IPS-20b (cell line): ENCODE measurements at regions not wholly inside any gene's neighbourhood (a gene's known extent, or its start where the extent isn't known, plus 50 kb on each side); places are given as distances from the start of the nearest gene placed in this dataset.

Source experiments
- H3K27ac ChIP-seq: one replicate; pipeline ENCODE4 v1.5.1; 2013; ENCODE audit warnings: low read length
- H3K27me3 ChIP-seq: 2 replicates; pipeline ENCODE4 v1.6.1; 2013; ENCODE audit warnings: mild to moderate bottlenecking, low read length, inconsistent platforms; ENCODE audit not compliant: insufficient read depth
- H3K36me3 ChIP-seq: 2 replicates; pipeline ENCODE4 v1.6.1; 2013; ENCODE audit warnings: low read depth, mild to moderate bottlenecking, inconsistent platforms, low read length, moderate library complexity; ENCODE audit not compliant: insufficient read depth
- H3K4me1 ChIP-seq: 2 replicates; pipeline ENCODE4 v1.6.1; 2013; ENCODE audit warnings: mild to moderate bottlenecking, control low read depth, inconsistent platforms, low read length, moderate library complexity; ENCODE audit not compliant: insufficient read depth
- H3K4me3 ChIP-seq: 2 replicates; pipeline ENCODE4 v1.5.1; 2013; ENCODE audit warnings: mild to moderate bottlenecking, low read length, inconsistent platforms
- H3K9ac ChIP-seq: 2 replicates; pipeline ENCODE4 v1.6.1; 2013; ENCODE audit warnings: low read depth, mild to moderate bottlenecking, inconsistent platforms, low read length, moderate library complexity
- H3K9me3 ChIP-seq: 2 replicates; pipeline ENCODE4 v1.6.1; 2013; ENCODE audit warnings: mild to moderate bottlenecking, low read depth, low read length, inconsistent platforms; ENCODE audit not compliant: insufficient read depth

- no peak overlapping the region for H3K9ac ChIP-seq
- H3K27me3 ChIP-seq, result no peaks in the 10 kb centered on the region
- no peaks in the 10 kb centered on the region for H3K36me3 ChIP-seq
- no peak overlapping the region for H3K4me3 ChIP-seq
- no peak overlapping the region for H3K27ac ChIP-seq
- H3K4me1 ChIP-seq, result no peaks in the 10 kb centered on the region
- no peaks in the 10 kb centered on the region for H3K9me3 ChIP-seq
These were observed 267.3 kb downstream of the LTN1 start for GRCh38 chr21:28725396-28725795.

- no peaks in the 10 kb centered on the region for H3K9me3 ChIP-seq
- H3K27me3 ChIP-seq, result no peaks in the 10 kb centered on the region
- H3K9ac ChIP-seq, result no peak overlapping the region
- no peak overlapping the region for H3K4me3 ChIP-seq
- no peaks in the 10 kb centered on the region for H3K36me3 ChIP-seq
- no peaks in the 10 kb centered on the region for H3K4me1 ChIP-seq
- no peak overlapping the region for H3K27ac ChIP-seq
These were observed 269.0 kb downstream of the LTN1 start for GRCh38 chr21:28723646-28724045.

- no peak overlapping the region for H3K27ac ChIP-seq
- H3K4me3 ChIP-seq, result no peak overlapping the region
- H3K4me1 ChIP-seq, result no peaks in the 10 kb centered on the region
These were observed 273.0 kb downstream of the LTN1 start for GRCh38 chr21:28719723-28720122.

GRCh38 chr21:28714777-28715464 is 277.8 kb downstream of the LTN1 start:
- H3K9me3 ChIP-seq, result no peaks in the 10 kb centered on the region
- no peaks in the 10 kb centered on the region for H3K27me3 ChIP-seq
- no peak overlapping the region for H3K27ac ChIP-seq
- no peaks in the 10 kb centered on the region for H3K36me3 ChIP-seq
- no peak overlapping the region for H3K4me3 ChIP-seq
- no peaks in the 10 kb centered on the region for H3K4me1 ChIP-seq
- no peak overlapping the region for H3K9ac ChIP-seq

More at GRCh38 chr21:28719723-28720122, 273.0 kb downstream of the LTN1 start:
- H3K9me3 ChIP-seq, result no peaks in the 10 kb centered on the region
- H3K27me3 ChIP-seq, result no peaks in the 10 kb centered on the region
- no peaks in the 10 kb centered on the region for H3K36me3 ChIP-seq
- H3K9ac ChIP-seq, result no peak overlapping the region

GRCh38 chr21:28712411-28712810 is 280.3 kb downstream of the LTN1 start:
- no peak overlapping the region for H3K4me3 ChIP-seq
- H3K36me3 ChIP-seq, result no peaks in the 10 kb centered on the region
- no peaks in the 10 kb centered on the region for H3K27me3 ChIP-seq
- no peaks in the 10 kb centered on the region for H3K4me1 ChIP-seq
- no peak overlapping the region for H3K27ac ChIP-seq
- no peaks in the 10 kb centered on the region for H3K9me3 ChIP-seq
- no peak overlapping the region for H3K9ac ChIP-seq

- no peak overlapping the region for H3K4me3 ChIP-seq
- no peaks in the 10 kb centered on the region for H3K4me1 ChIP-seq
These were observed 287.1 kb downstream of the LTN1 start for GRCh38 chr21:28705616-28706015.

GRCh38 chr21:28704746-28705145 is 287.9 kb downstream of the LTN1 start:
- Histone ChIP-seq H3K9me3 (peaks cover 2% of the 10 kb centered on the region; the same call in 1 of the 2 replicates), H3K27me3 (no peaks in the 10 kb centered on the region), H3K9ac (no peak overlapping the region), H3K4me3 (no peak overlapping the region), H3K36me3 (no peaks in the 10 kb centered on the region), H3K4me1 (no peaks in the 10 kb centered on the region), H3K27ac (no peak overlapping the region)

More at GRCh38 chr21:28705616-28706015, 287.1 kb downstream of the LTN1 start:
- H3K9me3 ChIP-seq, result peaks cover 2% of the 10 kb centered on the region; the same call in 1 of the 2 replicates
- H3K9ac ChIP-seq, result no peak overlapping the region
- no peak overlapping the region for H3K27ac ChIP-seq
- H3K27me3 ChIP-seq, result no peaks in the 10 kb centered on the region
- no peaks in the 10 kb centered on the region for H3K36me3 ChIP-seq

GRCh38 chr21:28703861-28704260 is 288.8 kb downstream of the LTN1 start:
- Histone ChIP-seq H3K27ac (no peak overlapping the region), H3K27me3 (no peaks in the 10 kb centered on the region), H3K4me1 (no peaks in the 10 kb centered on the region), H3K4me3 (no peak overlapping the region), H3K9ac (no peak overlapping the region), H3K9me3 (peaks cover 2% of the 10 kb centered on the region; the same call in 1 of the 2 replicates), H3K36me3 (no peaks in the 10 kb centered on the region)

GRCh38 chr21:28699596-28700259 is 292.9 kb downstream of the LTN1 start:
- H3K27me3 ChIP-seq, result no peaks in the 10 kb centered on the region
- H3K27ac ChIP-seq, result no peak overlapping the region
- no peaks in the 10 kb centered on the region for H3K36me3 ChIP-seq
- H3K4me3 ChIP-seq, result no peak overlapping the region
- no peak overlapping the region for H3K9ac ChIP-seq
- H3K4me1 ChIP-seq, result no peaks in the 10 kb centered on the region
- H3K9me3 ChIP-seq, result peaks cover 2% of the 10 kb centered on the region; the same call in 1 of the 2 replicates

- Histone ChIP-seq H3K36me3 (no peaks in the 10 kb centered on the region), H3K4me1 (no peaks in the 10 kb centered on the region), H3K9ac (no peak overlapping the region), H3K9me3 (peaks cover 2% of the 10 kb centered on the region; the same call in 1 of the 2 replicates), H3K27ac (no peak overlapping the region), H3K4me3 (no peak overlapping the region), H3K27me3 (no peaks in the 10 kb centered on the region)
These were observed 293.5 kb downstream of the LTN1 start for GRCh38 chr21:28699186-28699585.

- Histone ChIP-seq H3K9ac (no peak overlapping the region), H3K27ac (no peak overlapping the region), H3K4me1 (no peaks in the 10 kb centered on the region), H3K36me3 (no peaks in the 10 kb centered on the region), H3K27me3 (no peaks in the 10 kb centered on the region), H3K4me3 (no peak overlapping the region), H3K9me3 (no peaks in the 10 kb centered on the region)
These were observed 295.8 kb downstream of the LTN1 start for GRCh38 chr21:28696844-28697410.

- Histone ChIP-seq H3K27ac (no peak overlapping the region), H3K36me3 (no peaks in the 10 kb centered on the region), H3K27me3 (no peaks in the 10 kb centered on the region), H3K4me1 (no peaks in the 10 kb centered on the region), H3K9me3 (no peaks in the 10 kb centered on the region), H3K9ac (no peak overlapping the region), H3K4me3 (no peak overlapping the region)
These were observed 299.2 kb downstream of the LTN1 start for GRCh38 chr21:28693476-28693875.
